OCI-LY1 (cell line): ENCODE measurements at regions not wholly inside any gene's neighbourhood (a gene's known extent, or its start where the extent isn't known, plus 50 kb on each side); places are given as distances from the start of the nearest gene placed in this dataset.

Experiments
- EZH2 ChIP-seq: fragments of 200-600 bp; sonication (generic), shearing (Covaris generic); IDR thresholded peaks from 2 replicates; pipeline ENCODE4 v1.8.0; 2017; ENCODE audit warnings: borderline replicate concordance, mixed run types, mild to moderate bottlenecking, antibody characterized with exemption, low read length, moderate library complexity, mixed read lengths
- TF ChIP-seq, protein P1 (sequence below): fragments of 200-600 bp; sonication (generic), shearing (Covaris generic); IDR thresholded peaks from 2 replicates; pipeline ENCODE4 v1.5.1; 2017; ENCODE audit warnings: mild to moderate bottlenecking, antibody characterized with exemption, low read length, moderate library complexity, mixed read lengths

DNA sequence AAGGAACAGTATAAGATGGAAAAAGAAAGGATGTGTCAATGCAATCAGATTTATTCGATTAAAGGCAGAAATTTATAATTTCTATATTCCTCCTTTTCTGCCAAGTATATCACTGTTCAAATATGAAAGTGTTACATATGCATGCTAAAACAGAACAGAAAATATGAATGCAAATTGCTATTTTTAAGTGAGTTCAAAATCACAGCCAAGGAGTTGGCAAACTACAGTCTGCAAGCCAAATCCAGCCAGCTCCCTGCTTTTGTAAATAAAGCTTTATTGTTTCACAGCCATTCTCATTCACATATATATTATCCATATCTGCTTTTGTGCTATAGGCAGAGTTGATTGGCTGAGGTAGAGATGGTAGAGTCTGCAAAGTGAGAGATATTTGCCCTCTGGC, 747.2 kb downstream of the ANKRD7 start:
- TF ChIP-seq EZH2, result no peak
- TF ChIP-seq, protein P1, sequence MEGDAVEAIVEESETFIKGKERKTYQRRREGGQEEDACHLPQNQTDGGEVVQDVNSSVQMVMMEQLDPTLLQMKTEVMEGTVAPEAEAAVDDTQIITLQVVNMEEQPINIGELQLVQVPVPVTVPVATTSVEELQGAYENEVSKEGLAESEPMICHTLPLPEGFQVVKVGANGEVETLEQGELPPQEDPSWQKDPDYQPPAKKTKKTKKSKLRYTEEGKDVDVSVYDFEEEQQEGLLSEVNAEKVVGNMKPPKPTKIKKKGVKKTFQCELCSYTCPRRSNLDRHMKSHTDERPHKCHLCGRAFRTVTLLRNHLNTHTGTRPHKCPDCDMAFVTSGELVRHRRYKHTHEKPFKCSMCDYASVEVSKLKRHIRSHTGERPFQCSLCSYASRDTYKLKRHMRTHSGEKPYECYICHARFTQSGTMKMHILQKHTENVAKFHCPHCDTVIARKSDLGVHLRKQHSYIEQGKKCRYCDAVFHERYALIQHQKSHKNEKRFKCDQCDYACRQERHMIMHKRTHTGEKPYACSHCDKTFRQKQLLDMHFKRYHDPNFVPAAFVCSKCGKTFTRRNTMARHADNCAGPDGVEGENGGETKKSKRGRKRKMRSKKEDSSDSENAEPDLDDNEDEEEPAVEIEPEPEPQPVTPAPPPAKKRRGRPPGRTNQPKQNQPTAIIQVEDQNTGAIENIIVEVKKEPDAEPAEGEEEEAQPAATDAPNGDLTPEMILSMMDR, result no peak
